ENCODE measurements at regions not wholly inside any gene's neighbourhood (a gene's known extent, or its start where the extent isn't known, plus 50 kb on each side); places are given as distances from the start of the nearest gene placed in this dataset.

DNA sequence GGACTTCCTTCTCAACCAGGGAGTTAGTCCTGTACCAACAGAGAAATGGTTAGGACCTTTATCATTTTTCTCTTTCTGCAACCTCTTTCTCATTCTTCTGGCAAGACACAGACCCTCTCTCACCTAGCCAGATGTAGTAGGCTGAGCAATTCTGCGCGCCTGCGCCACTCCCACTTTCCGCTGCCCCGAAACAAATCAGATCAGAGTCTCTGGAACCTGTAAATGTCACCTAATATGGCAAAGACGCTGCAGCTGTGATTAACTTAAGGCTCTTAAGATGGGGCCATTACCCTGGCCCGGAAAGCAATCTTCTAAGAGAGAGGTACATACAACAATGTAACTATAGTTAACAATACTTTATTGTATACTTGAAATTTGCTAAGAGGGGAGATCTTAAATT is 94.3 kb upstream of the ASIC2 start:
- Mint-ChIP-seq H3K27ac (ENCODE audit: low read depth, unreplicated experiment) (no peak overlapping the region), H3K36me3 (ENCODE audit: insufficient read depth, unreplicated experiment) (no peaks in the 10 kb centered on the region), H3K27me3 (ENCODE audit: insufficient read depth, unreplicated experiment) (no peaks in the 10 kb centered on the region), H3K4me3 (ENCODE audit: unreplicated experiment) (no peak overlapping the region), H3K4me1 (ENCODE audit: insufficient read depth, unreplicated experiment) (no peaks in the 10 kb centered on the region), H3K9me3 (ENCODE audit: unreplicated experiment) (peaks cover 28% of the 10 kb centered on the region)
- TF ChIP-seq, protein P1, sequence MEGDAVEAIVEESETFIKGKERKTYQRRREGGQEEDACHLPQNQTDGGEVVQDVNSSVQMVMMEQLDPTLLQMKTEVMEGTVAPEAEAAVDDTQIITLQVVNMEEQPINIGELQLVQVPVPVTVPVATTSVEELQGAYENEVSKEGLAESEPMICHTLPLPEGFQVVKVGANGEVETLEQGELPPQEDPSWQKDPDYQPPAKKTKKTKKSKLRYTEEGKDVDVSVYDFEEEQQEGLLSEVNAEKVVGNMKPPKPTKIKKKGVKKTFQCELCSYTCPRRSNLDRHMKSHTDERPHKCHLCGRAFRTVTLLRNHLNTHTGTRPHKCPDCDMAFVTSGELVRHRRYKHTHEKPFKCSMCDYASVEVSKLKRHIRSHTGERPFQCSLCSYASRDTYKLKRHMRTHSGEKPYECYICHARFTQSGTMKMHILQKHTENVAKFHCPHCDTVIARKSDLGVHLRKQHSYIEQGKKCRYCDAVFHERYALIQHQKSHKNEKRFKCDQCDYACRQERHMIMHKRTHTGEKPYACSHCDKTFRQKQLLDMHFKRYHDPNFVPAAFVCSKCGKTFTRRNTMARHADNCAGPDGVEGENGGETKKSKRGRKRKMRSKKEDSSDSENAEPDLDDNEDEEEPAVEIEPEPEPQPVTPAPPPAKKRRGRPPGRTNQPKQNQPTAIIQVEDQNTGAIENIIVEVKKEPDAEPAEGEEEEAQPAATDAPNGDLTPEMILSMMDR (IDR thresholded peaks at IDR 0.05; ENCODE audit: unreplicated experiment), result no peak
- no TSS peak for BruUV-seq (replicated peaks)
- DNase-seq (ENCODE audit: unreplicated experiment), result no peak
- CTCF ChIA-PET, result interaction anchor here (0.8 kb wide), 1 partner anchor 9 kb away, joined by 4 read pairs; no protein-coding TSS in a partner anchor
- POLR2A ChIA-PET, result no interaction called here
- intact Hi-C loops (cut with micrococcal nuclease), result no loop called here

DNA sequence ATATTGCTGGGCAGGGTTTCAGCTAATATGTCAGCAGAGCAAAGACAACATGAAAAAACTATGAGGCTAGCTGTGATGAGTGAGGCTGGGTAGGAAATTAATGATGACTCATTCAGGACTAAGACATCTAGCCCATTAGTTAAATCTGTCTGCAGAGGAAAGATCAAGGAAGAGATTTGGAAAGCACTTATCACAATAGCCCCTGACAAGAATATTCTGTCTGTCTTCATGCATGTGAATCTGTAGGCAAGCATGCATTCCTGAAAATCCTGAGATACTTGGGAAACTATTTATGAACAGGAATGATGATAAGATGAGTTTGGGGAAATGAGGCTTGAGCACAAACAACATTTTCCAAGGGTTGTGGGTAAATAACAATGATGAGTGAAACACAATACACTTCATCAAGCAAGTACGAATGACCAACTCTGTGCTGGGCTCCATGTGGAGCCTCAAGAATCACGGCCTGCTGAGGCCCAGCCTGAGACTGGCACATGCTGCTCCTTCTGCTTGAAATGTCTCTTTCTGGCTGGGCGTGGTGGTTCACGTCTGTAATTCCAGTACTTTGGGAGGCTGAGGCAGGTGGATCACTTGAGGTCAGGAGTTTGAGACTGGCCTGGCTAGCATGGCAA is 96.5 kb upstream of the ASIC2 start:
- Mint-ChIP-seq H3K4me3 (ENCODE audit: unreplicated experiment) (no peak overlapping the region), H3K27me3 (ENCODE audit: insufficient read depth, unreplicated experiment) (no peaks in the 10 kb centered on the region), H3K9me3 (ENCODE audit: unreplicated experiment) (peaks cover 42% of the 10 kb centered on the region), H3K4me1 (ENCODE audit: insufficient read depth, unreplicated experiment) (no peaks in the 10 kb centered on the region), H3K27ac (ENCODE audit: low read depth, unreplicated experiment) (no peak overlapping the region), H3K36me3 (ENCODE audit: insufficient read depth, unreplicated experiment) (no peaks in the 10 kb centered on the region)
- POLR2A ChIA-PET, result no interaction called here
- DNase-seq (ENCODE audit: unreplicated experiment), result no peak
- intact Hi-C loops (cut with micrococcal nuclease), result no loop called here
- TF ChIP-seq, protein P1 (IDR thresholded peaks at IDR 0.05; ENCODE audit: unreplicated experiment), result no peak
- BruUV-seq (replicated peaks), result no TSS peak
- CTCF ChIA-PET, result no interaction called here

DNA sequence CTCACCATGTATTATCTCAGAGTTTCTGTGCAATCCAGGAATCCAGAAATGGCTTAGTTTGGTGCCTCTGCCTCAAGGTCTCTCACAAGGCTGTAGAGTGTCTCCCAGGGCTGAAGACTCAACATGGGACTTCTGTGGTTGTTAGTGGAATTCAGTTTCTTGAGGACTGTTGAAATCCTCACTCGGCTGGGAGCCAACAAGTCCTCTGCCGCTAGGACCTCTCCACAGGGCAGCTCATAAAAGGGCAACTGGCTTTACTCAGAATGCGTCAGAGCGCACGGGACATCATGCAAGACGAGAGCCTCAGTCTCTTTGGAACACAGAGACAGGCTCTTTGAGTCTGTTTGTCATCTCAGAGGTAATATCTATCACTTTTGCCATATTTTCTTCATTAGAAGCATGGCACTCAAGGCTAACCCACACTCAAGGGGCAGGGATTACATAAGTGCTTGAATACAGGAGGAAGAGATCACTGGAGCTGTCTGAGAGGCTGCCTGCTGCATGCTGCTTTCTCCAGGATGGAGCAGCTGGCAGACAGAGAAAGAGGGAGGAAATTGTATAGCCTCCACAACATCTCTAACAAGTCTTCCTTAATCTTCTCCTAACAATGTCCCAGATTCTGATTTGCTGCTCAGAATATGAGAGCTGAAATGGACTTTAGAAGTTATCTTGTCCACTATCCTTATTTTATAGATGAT is 97.5 kb upstream of the ASIC2 start:
- CTCF ChIA-PET, result no interaction called here
- Mint-ChIP-seq H3K9me3 (ENCODE audit: unreplicated experiment) (peaks cover 44% of the 10 kb centered on the region), H3K4me1 (ENCODE audit: insufficient read depth, unreplicated experiment) (no peaks in the 10 kb centered on the region), H3K27me3 (ENCODE audit: insufficient read depth, unreplicated experiment) (no peaks in the 10 kb centered on the region), H3K27ac (ENCODE audit: low read depth, unreplicated experiment) (no peak overlapping the region), H3K36me3 (ENCODE audit: insufficient read depth, unreplicated experiment) (no peaks in the 10 kb centered on the region), H3K4me3 (ENCODE audit: unreplicated experiment) (no peak overlapping the region)
- TF ChIP-seq, protein P1 (IDR thresholded peaks at IDR 0.05; ENCODE audit: unreplicated experiment), result no peak
- no peak for DNase-seq (ENCODE audit: unreplicated experiment)
- intact Hi-C loops (cut with micrococcal nuclease), result no loop called here
- no TSS peak for BruUV-seq (replicated peaks)
- POLR2A ChIA-PET, result no interaction called here

DNA sequence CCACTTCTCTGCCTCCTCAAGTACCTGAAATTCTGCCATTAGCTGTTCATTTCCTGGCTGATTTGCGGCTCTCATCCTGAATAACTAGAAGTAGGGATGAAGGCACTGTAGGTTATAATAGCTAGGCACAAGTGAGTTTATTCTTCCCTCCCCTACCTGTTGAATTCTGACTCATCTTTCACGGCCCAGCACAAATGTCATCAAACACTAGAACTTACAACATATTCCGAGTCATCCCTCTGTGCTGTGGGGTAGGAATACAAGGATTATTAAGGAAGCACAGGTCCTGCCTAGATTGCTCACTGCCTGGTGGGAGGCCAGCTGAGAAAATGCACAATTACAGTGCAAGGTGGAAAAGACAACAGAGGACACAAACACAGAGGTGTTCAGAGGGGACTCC is 103.7 kb upstream of the ASIC2 start:
- BruUV-seq (replicated peaks), result no TSS peak
- no peaks in the 10 kb centered on the region for H3K27me3 Mint-ChIP-seq (ENCODE audit: insufficient read depth, unreplicated experiment)

More for the DNA sequence above, 103.7 kb upstream of the ASIC2 start:
- no peak overlapping the region for H3K27ac Mint-ChIP-seq (ENCODE audit: low read depth, unreplicated experiment)
- intact Hi-C loops (cut with micrococcal nuclease), result no loop called here
- H3K4me1 Mint-ChIP-seq (ENCODE audit: insufficient read depth, unreplicated experiment), result no peaks in the 10 kb centered on the region
- POLR2A ChIA-PET, result no interaction called here
- H3K9me3 Mint-ChIP-seq (ENCODE audit: unreplicated experiment), result peaks cover 69% of the 10 kb centered on the region
- TF ChIP-seq, protein P1 (IDR thresholded peaks at IDR 0.05; ENCODE audit: unreplicated experiment), result no peak
- DNase-seq (ENCODE audit: unreplicated experiment), result no peak
- CTCF ChIA-PET, result interaction anchor here (1.0 kb wide), 1 partner anchor 10 kb away, joined by 4 read pairs; no protein-coding TSS in a partner anchor
- no peaks in the 10 kb centered on the region for H3K36me3 Mint-ChIP-seq (ENCODE audit: insufficient read depth, unreplicated experiment)
- H3K4me3 Mint-ChIP-seq (ENCODE audit: unreplicated experiment), result no peak overlapping the region

Data from MCF 10A (cell line).